Large intestine (tissue), 3 donors: ENCODE measurements at regions not wholly inside any gene's neighbourhood (a gene's known extent, or its start where the extent isn't known, plus 50 kb on each side); places are given as distances from the start of the nearest gene placed in this dataset.

ENCODE experiments used
- DNase-seq, 2 donors: peaks; one replicate each; pipeline versions ENCODE4 v3.0.0 to v3.0.0-alpha.2; 2013
- H3K27ac ChIP-seq: one replicate; pipeline ENCODE4 v1.5.1; 2013; ENCODE audit warnings: low read length
- H3K27me3 ChIP-seq: 2 replicates; pipeline ENCODE4 v1.6.1; 2013; ENCODE audit warnings: low read length; ENCODE audit not compliant: control insufficient read depth, insufficient read depth
- H3K36me3 ChIP-seq: 2 replicates; pipeline ENCODE4 v1.6.1; 2013; ENCODE audit warnings: low read length; ENCODE audit not compliant: control insufficient read depth, insufficient read depth
- H3K4me1 ChIP-seq: one replicate; pipeline ENCODE4 v1.6.1; 2013; ENCODE audit warnings: low read length; ENCODE audit not compliant: control insufficient read depth, insufficient read depth
- H3K4me3 ChIP-seq: one replicate; pipeline ENCODE4 v1.5.1; 2013; ENCODE audit warnings: low read length
- H3K9me3 ChIP-seq: one replicate; pipeline ENCODE4 v1.6.1; 2013; ENCODE audit warnings: mild to moderate bottlenecking, low read depth, low read length, moderate library complexity; ENCODE audit not compliant: control insufficient read depth
- WGBS: methylation state at CpG from one replicate; pipeline ENCODE4 v1.1.5; 2013; ENCODE audit warnings: low lambda C conversion rate; ENCODE audit not compliant: insufficient coverage; 5-methylcytosine and 5-hydroxymethylcytosine counted together

DNA sequence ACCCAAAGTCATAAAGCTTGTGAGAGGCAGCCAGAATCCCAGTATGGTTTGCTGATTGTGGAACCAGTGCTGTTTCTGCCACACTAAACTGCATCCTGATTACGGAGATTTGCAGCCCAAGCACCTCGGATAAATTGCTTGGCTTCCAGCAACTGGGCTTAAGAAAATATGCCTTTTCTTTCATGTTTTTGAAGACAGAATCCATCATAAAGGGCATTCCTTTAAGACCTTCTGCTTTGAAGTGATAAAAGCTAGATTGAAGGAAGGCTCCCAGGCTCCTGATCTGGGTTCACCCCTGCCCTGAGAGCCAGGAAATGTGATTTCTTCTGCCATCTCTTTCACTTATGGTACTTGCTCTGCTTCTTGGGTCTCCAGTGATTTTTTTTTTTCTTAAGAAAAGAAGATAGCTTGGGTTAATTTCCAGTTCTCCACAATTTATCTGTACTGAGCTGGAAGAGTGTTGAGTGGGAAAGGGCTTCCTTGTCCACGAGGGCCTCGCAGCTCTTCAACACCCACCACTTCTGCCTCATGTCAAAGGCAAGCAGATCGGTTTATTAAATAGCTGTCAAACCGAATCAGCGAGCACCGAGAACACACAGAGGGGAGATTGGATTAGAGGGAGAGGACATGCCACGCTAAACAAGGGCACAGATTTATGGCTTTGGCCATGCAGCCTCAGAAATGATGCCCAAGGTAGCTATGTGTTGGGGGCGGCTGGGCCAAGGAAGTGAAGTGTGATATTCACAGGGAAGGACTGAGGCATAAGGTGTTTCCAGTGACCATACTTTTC is 94.9 kb upstream of the TBX20 start:
- Histone ChIP-seq H3K27me3 (no peaks in the 10 kb centered on the region), H3K27ac (no peak overlapping the region), H3K4me3 (no peak overlapping the region), H3K9me3 (no peaks in the 10 kb centered on the region), H3K36me3 (no peaks in the 10 kb centered on the region), H3K4me1 (no peaks in the 10 kb centered on the region)
- no CpG with 5 or more reads among the region's 10 CpGs for WGBS
- no peak for DNase-seq

GRCh38 chr7:35342786-35343185 is 88.9 kb upstream of the TBX20 start:
- WGBS = no CpG with 5 or more reads among the region's 3 CpGs
- no peaks in the 10 kb centered on the region for H3K4me1 ChIP-seq
- H3K4me3 ChIP-seq = no peak overlapping the region
- no peak for DNase-seq
- no peak overlapping the region for H3K27ac ChIP-seq
- H3K9me3 ChIP-seq = no peaks in the 10 kb centered on the region
- H3K27me3 ChIP-seq = no peaks in the 10 kb centered on the region
- no peaks in the 10 kb centered on the region for H3K36me3 ChIP-seq

DNA sequence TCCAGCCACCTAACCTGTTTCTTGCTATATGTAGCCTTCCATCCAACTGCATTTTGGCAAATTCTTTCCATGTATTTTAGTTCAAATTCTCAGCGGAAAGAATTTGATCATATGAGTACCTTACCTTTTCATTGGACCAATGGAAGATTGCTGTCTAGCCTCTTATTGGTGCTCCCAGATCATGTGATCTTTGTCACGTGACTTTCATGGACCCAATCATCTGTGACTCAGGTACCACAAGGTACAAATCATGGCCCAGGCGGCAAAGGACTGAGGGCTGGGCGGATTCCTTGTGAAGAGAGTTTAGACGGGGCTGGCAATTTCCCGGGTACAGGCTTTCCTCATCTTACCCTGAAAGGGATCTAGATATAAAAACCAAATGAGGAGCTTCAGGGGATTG is 85.9 kb upstream of the TBX20 start:
- no peak for DNase-seq
- no peaks in the 10 kb centered on the region for H3K4me1 ChIP-seq
- H3K9me3 ChIP-seq = no peaks in the 10 kb centered on the region
- H3K27me3 ChIP-seq = no peaks in the 10 kb centered on the region
- no peak overlapping the region for H3K4me3 ChIP-seq
- no CpG with 5 or more reads among the region's 6 CpGs for WGBS
- H3K36me3 ChIP-seq = no peaks in the 10 kb centered on the region
- H3K27ac ChIP-seq = no peak overlapping the region

DNA sequence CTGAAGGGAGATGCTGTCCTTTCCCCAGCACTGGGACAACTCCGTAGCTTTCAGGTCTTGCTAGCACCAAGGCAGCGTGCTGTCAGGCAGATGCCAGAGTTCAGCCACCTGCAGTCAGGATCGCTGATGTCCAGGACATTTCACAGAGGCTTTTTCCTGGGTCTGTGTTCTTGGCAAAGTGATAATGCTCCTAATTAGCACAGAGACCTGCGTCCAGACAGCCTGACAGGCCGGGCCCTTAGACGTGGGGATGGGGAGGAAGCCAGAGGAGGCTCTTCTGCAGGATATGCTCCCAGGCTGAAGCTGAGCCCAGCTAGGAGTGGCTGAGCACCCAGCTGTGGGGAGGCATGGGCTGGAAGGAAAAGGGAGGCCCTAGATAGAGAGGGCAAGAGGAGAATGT is 82.5 kb upstream of the TBX20 start:
- no peak for DNase-seq
- H3K9me3 ChIP-seq = no peaks in the 10 kb centered on the region
- no CpG with 5 or more reads among the region's 6 CpGs for WGBS

DNA sequence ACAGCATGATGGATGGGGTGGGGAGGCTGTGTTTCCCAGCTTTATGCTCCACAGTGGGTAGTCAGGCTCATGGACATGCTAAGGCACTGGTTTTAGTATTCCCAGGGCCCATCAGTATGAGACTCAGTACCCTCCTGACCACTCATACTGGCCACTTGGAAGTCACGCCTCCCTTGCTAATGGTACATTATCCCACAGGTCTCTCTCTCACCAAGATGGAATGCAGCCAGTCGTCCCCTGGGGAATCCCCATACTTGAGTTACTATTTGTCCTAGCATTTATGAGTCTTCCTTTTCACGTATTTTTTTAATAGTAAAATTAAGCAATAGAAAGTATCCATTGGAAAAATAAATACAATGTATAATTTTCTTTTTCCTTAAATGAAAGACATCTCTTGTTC is 80.6 kb upstream of the TBX20 start:
- H3K27ac ChIP-seq = no peak overlapping the region
- no peaks in the 10 kb centered on the region for H3K36me3 ChIP-seq
- H3K4me1 ChIP-seq = no peaks in the 10 kb centered on the region
- DNase-seq = no peak
- no peaks in the 10 kb centered on the region for H3K27me3 ChIP-seq
- 81% methylated on average over 2 of the region's 3 CpGs for WGBS
- no peak overlapping the region for H3K4me3 ChIP-seq
- no peaks in the 10 kb centered on the region for H3K9me3 ChIP-seq

More for the DNA sequence above, 82.5 kb upstream of the TBX20 start:
- Histone ChIP-seq H3K36me3 (no peaks in the 10 kb centered on the region), H3K4me3 (no peak overlapping the region), H3K27me3 (no peaks in the 10 kb centered on the region), H3K4me1 (no peaks in the 10 kb centered on the region), H3K27ac (no peak overlapping the region)

DNA sequence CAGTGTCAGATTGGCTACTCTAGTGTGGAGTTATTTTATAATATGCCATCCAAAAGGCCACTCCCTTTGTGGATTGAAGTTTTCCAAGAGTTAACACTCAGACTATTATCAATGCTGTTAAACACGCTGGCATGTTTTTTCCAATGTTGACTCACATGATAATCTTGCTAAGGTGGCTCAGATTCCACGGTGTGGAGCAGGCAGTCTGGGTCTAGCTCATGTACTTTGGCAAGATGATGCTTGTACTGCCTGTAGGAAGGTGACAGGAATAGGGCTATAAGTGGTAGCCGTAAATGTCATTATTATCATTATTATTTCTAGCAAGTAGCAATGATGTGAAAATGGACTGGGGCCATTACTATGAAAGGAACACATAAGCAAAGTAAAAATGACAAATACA is 79.4 kb upstream of the TBX20 start:
- H3K9me3 ChIP-seq = no peaks in the 10 kb centered on the region
- DNase-seq = no peak
- no peak overlapping the region for H3K27ac ChIP-seq
- H3K4me3 ChIP-seq = no peak overlapping the region
- WGBS = no CpG with 5 or more reads among the region's 3 CpGs
- no peaks in the 10 kb centered on the region for H3K4me1 ChIP-seq
- no peaks in the 10 kb centered on the region for H3K27me3 ChIP-seq
- H3K36me3 ChIP-seq = no peaks in the 10 kb centered on the region

- no peak for DNase-seq
- no peaks in the 10 kb centered on the region for H3K27me3 ChIP-seq
- H3K27ac ChIP-seq = no peak overlapping the region
- H3K4me3 ChIP-seq = no peak overlapping the region
- WGBS = no CpG with 5 or more reads among the region's 20 CpGs
- H3K36me3 ChIP-seq = no peaks in the 10 kb centered on the region
- no peaks in the 10 kb centered on the region for H3K9me3 ChIP-seq
- no peaks in the 10 kb centered on the region for H3K4me1 ChIP-seq
These were observed 78.1 kb upstream of the TBX20 start for GRCh38 chr7:35331730-35332678.

GRCh38 chr7:35329026-35329425 is 75.1 kb upstream of the TBX20 start:
- no peak overlapping the region for H3K27ac ChIP-seq
- no peaks in the 10 kb centered on the region for H3K36me3 ChIP-seq
- no peaks in the 10 kb centered on the region for H3K4me1 ChIP-seq
- DNase-seq = no peak
- no peak overlapping the region for H3K4me3 ChIP-seq
- no peaks in the 10 kb centered on the region for H3K27me3 ChIP-seq
- WGBS = no CpG with 5 or more reads among the region's 1 CpG
- H3K9me3 ChIP-seq = no peaks in the 10 kb centered on the region

DNA sequence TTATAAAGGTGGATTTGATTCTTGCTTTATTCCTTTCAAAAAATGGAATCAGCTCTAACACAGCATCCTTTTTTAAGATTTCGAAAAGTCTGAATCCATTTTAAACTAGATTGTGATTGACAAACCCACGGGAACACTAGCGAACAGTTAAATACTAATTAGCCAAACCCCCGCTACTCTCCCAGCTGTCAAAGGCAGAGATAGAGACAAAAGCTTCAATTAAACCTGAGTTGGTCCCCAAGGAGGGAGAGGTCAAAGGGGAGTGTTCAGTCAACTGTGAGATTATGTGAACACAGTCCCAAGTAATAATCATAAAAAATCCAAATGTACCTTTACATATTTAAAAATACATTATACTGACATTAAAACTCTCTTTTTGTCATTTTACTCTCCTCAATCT is 65.7 kb upstream of the TBX20 start:
- Histone ChIP-seq H3K9me3 (no peaks in the 10 kb centered on the region), H3K36me3 (no peaks in the 10 kb centered on the region), H3K27ac (no peak overlapping the region), H3K4me1 (no peaks in the 10 kb centered on the region), H3K4me3 (no peak overlapping the region), H3K27me3 (no peaks in the 10 kb centered on the region)
- no peak for DNase-seq
- 100% methylated on average over 1 of the region's 4 CpGs for WGBS

DNA sequence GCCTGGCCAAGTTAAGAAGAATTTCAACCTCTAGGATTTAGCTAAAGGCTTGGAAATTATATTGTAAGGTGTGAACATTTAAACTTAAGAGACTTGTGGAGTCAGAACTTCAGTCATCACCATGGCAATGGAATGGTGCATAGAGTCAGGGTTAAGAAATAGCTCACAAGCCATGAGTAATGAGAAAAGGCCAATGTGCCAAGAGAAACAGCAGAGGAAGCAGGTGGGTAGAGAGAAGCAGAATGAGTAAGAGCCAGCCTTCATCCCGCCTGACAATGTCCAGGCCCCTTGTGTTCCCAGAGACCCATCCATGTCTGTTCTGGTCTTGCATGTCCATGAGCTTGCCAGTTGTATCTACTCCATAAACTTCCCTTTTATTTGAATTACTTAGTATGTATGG is 62.6 kb upstream of the TBX20 start:
- H3K27me3 ChIP-seq = no peaks in the 10 kb centered on the region
- H3K4me3 ChIP-seq = no peak overlapping the region
- no peaks in the 10 kb centered on the region for H3K9me3 ChIP-seq
- no peak overlapping the region for H3K27ac ChIP-seq
- no peaks in the 10 kb centered on the region for H3K4me1 ChIP-seq
- no CpG with 5 or more reads among the region's 1 CpG for WGBS
- H3K36me3 ChIP-seq = no peaks in the 10 kb centered on the region
- no peak for DNase-seq
